ENCODE measurements at regions not wholly inside any gene's neighbourhood (a gene's known extent, or its start where the extent isn't known, plus 50 kb on each side); places are given as distances from the start of the nearest gene placed in this dataset.

DNA sequence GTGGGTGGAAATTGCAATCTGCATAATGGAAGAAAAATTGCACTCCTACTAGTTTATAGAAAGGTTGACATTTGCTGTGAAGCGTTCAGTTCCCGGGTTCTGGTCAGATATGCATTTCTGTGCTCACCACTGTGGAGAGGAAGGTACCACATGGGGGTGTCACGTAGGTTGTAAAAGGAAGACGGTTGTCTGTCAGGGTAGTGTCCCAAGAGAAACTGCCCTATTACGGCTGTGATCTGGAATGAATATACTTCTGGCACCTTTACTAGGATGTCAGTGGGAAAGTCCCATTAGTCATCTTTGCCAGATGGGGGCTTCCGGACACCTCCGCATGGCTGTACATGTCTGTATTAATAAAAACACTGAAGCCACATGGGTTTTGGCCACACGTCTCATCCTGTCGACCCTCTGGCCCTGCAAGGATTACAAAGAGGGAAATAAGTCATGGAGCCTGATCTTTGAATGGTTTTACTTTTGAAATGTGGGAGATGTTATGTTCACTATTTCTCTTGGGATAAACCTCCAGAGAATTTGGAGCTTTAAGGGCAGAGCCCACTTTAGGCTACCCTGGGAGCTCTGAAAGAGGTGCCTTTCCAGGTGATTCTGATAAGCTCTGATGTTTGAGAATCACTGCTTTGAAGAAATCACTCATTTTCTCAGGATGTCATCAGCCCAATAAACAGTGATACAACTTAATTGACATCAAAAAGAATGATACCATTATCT lies 133.9 kb downstream of the AKAP11 start:
- TF ChIP-seq ZNF217 (IDR thresholded peaks at IDR 0.05) = no peak
- TF ChIP-seq ZZZ3 (IDR thresholded peaks at IDR 0.05; ENCODE audit: control insufficient read depth, insufficient read length, low read depth) = no peak
